ENCODE measurements at regions not wholly inside any gene's neighbourhood (a gene's known extent, or its start where the extent isn't known, plus 50 kb on each side); places are given as distances from the start of the nearest gene placed in this dataset.

- H3K4me1 ChIP-seq (ENCODE audit: control insufficient read depth in 1 of 2, insufficient read depth in 2 of 2, low read length in 2 of 2), result no peaks in the 10 kb centered on the region
- intact Hi-C loops (cut with micrococcal nuclease), result no loop called here
- H3K9me3 ChIP-seq (ENCODE audit: control insufficient read depth in 1 of 2, insufficient read depth in 1 of 2, low read depth in 1 of 2, low read length in 2 of 2), result peaks cover 4 to 5% of the 10 kb centered on the region in 2 experiments; a peak in 1 of 4 replicates
- H2AFZ ChIP-seq (ENCODE audit: low read depth, low read length, poor library complexity, severe bottlenecking), result no peak overlapping the region
- no peaks in the 10 kb centered on the region for H3K36me3 ChIP-seq (ENCODE audit: control insufficient read depth in 1 of 2, insufficient read depth in 2 of 2, low read length in 2 of 2)
- ChIA-PET POLR2A (no interaction called here), CTCF (no interaction called here), RAD21 (ENCODE audit: low non-redundant PET in 1 of 2, low total read pairs in 2 of 2, uncharacterized antibody in 2 of 2, unreplicated experiment in 2 of 2) (no interaction called here)
- 0 out of 2 replicates have a peak, but pooled peaks cover 2% of the 10 kb centered on the region for H3K27me3 ChIP-seq (ENCODE audit: insufficient read depth, low read length)
- no TSS peak for BruUV-seq (replicated peaks)
- no peak for TF ChIP-seq EZH2phosphoT487 (IDR thresholded peaks at IDR 0.05; ENCODE audit: borderline replicate concordance)
- no peak for TF ChIP-seq TCF7L2 (IDR thresholded peaks at IDR 0.05; ENCODE audit: borderline replicate concordance, extremely low read depth, insufficient read depth, insufficient read length)
- TF ChIP-seq ELF1 (IDR thresholded peaks at IDR 0.05; ENCODE audit: borderline replicate concordance, low read depth), result no peak
- no peak for TF ChIP-seq EZH2 (IDR thresholded peaks at IDR 0.05)
- TF ChIP-seq CBX3 (IDR thresholded peaks at IDR 0.05; ENCODE audit: low read depth), result no peak
- no peak for TF ChIP-seq SRF (IDR thresholded peaks at IDR 0.05; ENCODE audit: low read depth)
- no peak for TF ChIP-seq ATF3 (IDR thresholded peaks at IDR 0.05)
- no peak for TF ChIP-seq EGR1 (IDR thresholded peaks at IDR 0.05; ENCODE audit: low read depth)
- no peak for TF ChIP-seq POLR2A (IDR thresholded peaks at IDR 0.05; ENCODE audit: borderline replicate concordance, extremely low read depth, insufficient read depth, insufficient read length)
- TF ChIP-seq CTCF (IDR thresholded peaks at IDR 0.05 in 2 of 3, conservative IDR thresholded peaks at IDR 0.05 in 1 of 3; ENCODE audit: borderline replicate concordance in 1 of 3, insufficient read depth in 1 of 3, low read depth in 2 of 3, low read length in 2 of 3), result no peak
- TF ChIP-seq JUND (IDR thresholded peaks at IDR 0.05), result no peak
- TF ChIP-seq POLR2AphosphoS5 (IDR thresholded peaks at IDR 0.05; ENCODE audit: low read depth, low read length), result no peak
- no peak for TF ChIP-seq REST (IDR thresholded peaks at IDR 0.05; ENCODE audit: low read depth)
- no peak for TF ChIP-seq RAD21 (IDR thresholded peaks at IDR 0.05; ENCODE audit: low read depth)
- TF ChIP-seq ZBTB33 (IDR thresholded peaks at IDR 0.05; ENCODE audit: extremely low read depth, insufficient replicate concordance, low read length), result no peak
- TF ChIP-seq FOSL1 (IDR thresholded peaks at IDR 0.05; ENCODE audit: low read depth), result no peak
- TF ChIP-seq ZFX (IDR thresholded peaks at IDR 0.05), result no peak
- no peak for TF ChIP-seq MAX (IDR thresholded peaks at IDR 0.05)
- TF ChIP-seq SIN3A (IDR thresholded peaks at IDR 0.05; ENCODE audit: low read depth), result no peak
- no peak overlapping the region for H3K4me3 ChIP-seq (replicated peaks in 1 of 2; ENCODE audit: low read depth in 1 of 2, low read length in 2 of 2)
- no peak for DNase-seq (ENCODE audit: low read depth, low spot score)
- no peaks in the 10 kb centered on the region for H4K20me1 ChIP-seq (ENCODE audit: insufficient read depth)
- H3K4me2 ChIP-seq (ENCODE audit: low read length), result no peak overlapping the region
- no peaks in the 10 kb centered on the region for H3K9me2 ChIP-seq (ENCODE audit: insufficient read depth)
- no peak for ATAC-seq
- no peak overlapping the region for H3K27ac ChIP-seq (ENCODE audit: low read depth, low read length)
- no peak overlapping the region for H3K9ac ChIP-seq (ENCODE audit: low read length)
- no peaks in the 10 kb centered on the region for H3K79me2 ChIP-seq (ENCODE audit: insufficient read depth, low read length)
Observed at GRCh38 chr9:126132746-126133145, 193.9 kb upstream of the MVB12B start.

Data from HCT116 (cell line).